DMS79 (cell line): ENCODE measurements at regions not wholly inside any gene's neighbourhood (a gene's known extent, or its start where the extent isn't known, plus 50 kb on each side); places are given as distances from the start of the nearest gene placed in this dataset.

Source experiments
- DNase-seq: peaks from one replicate; lab custom pipeline; 2025; lab: John Stamatoyannopoulos, UW

DNA sequence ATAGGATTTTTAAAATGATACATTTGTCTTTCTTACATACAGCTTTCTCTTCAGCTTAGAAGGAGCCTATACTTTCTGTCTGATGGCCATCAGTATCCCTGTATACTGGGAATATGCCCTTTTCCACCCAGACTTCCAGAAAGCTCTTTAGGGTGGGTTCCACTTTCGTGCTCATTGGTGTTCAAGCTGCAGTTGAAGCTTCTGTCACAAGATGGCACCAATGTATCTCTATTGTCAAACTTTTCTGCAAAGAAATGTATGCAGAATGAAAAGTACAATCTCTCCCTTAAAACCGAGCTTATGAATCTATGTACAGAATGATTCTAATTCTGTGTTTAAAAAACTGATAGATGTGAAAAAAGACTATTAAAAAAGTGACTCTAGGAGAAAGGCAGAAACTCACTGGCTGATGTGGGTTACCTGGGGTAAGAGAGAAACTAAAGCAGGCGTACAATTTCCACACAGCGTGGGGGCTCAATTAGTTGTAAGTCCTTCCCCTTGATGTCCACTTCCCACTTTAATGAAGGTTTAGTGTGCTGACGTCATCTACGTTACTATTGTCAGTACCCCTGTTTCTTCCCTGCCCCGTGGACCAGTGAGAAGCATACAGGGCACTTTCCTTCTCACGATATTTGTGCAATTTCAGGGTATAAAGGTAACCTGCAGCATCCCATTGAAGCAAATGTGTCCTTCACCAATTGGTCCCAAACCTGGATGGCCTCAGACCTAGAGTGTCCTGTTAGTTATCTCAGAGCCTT, 57.3 kb upstream of the TCEAL2 start:
- no peak for DNase-seq

DNA sequence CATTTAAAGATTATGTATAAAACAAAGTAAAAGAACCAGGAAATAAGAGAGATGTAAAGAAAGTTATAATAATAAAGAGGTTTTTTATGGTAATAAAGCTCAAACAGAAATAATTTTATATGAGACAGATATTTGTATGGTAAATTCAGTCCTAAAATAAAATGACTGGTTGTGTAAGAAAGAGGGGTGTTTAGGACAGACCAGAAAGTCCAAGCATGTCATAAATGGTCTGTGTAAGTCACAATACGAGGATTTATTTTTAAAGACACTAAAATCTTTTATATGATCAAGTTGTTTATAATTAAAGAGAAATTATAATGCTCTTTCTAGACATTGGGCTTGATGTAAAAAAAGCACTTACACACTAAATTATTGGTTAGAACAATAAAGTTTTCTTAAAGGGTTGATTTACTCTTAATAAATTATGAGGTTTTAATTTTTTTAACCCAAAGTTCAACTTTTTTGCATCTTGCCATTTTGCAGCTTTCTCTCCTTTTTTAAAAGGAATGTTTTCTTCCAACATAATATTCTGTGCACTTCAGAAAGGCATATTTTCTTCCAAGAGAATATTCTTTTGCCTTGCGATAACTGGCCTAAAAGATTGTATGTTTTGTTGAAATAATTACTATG, 61.9 kb upstream of the TCEAL2 start:
- DNase-seq: no peak

DNA sequence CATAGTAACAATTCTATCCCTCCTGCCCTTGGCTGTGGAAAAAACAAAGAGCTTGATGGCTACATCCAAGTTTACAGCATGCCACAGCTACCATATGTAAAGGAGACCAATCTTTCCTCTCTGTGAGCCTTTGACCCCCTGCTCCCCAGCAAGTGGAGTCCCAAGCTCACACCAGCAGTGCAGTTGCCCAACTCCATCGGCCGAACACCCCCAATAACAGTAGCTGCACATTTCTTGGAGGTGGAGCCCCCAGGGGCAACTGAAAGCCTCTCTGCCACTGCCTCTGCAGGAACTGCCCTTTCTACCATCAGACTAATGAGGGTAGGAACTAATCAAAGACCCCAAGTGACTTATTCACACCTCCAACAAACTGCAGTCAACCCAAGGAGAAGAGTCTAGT, 81.0 kb upstream of the TCEAL2 start:
- no peak for DNase-seq

DNA sequence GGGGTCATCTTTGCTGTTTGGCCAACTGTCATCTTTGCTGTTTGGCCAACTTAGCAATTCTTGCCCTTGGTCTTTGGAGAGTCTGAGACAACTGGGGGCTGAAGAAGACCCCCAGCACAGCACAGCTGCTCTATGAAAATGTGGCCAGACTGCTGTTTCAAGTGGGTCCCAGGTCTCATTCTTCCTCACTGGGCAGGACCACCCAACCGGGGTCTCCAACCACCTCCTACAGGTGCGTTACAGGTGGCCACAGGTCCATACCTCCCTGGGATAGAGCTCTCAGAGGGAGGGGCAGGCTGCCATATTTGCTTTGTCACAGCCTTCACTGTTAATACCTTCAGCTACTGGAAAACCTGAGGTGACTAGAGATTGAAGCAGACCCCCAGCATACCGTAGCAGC, 82.1 kb upstream of the TCEAL2 start:
- DNase-seq: no peak

DNA sequence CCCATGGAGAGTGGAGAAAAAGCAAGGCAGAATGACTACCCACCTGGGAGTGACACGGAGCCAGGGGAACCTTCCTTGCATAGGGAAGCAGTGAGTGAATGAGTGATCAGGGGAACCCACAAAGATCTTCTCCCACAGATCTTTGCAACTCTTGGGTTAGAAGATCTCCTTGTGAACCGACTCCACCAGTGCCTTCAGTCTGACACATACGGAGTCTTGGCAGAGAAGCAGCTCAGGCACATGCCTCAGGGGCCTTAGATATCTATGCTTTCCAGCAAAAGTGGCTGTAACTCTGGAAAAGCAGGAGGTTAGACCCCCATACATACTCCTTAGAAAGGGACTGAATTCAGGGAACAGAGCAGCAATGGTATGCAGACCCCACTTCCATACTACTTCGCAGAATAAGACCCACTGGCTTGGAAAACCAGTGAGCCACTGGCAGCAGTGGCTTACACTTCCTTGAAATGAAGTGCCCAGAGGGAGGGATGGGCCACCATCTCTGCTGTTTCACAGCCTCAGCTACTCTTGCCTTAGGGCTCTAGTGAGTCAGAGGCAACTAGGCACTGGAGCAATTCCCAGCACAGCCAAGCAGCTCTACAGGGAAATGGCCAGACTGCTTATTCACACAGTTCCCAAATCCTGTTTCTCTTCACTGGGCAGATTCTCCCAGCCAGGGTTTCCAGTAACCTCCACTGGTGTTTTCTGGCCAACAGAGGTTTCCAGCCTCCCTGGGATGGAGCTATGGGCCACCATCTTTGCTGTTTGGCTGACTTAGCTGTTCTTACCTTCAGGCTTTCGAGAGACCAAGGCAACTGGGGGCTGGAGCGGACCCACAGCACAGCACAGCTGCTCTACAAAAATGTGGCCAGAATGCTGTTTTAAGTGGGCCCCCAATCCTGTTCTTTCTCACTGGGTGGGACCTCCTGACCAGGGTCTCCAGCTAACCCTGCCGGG, 82.8 kb upstream of the TCEAL2 start:
- no peak for DNase-seq

DNA sequence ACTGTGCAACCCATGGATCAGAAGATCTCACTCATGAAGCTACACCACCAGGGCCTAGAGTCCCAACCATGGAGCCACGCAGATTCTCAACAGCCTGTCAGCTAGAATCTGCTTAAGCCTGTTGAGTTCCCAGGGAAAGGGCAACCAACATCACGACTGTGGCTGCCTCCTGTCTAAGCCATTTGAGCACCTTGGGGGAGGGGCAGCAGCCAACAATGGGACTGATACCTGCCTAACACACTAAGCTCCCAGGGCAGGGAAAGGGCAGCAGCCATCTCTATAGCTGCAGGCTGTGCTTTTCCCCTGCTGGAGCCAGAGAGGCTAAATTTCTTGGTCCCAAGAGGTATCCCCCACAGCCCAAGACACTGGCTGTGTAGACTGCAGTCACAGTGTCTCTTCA, 96.5 kb upstream of the TCEAL2 start:
- DNase-seq: no peak

DNA sequence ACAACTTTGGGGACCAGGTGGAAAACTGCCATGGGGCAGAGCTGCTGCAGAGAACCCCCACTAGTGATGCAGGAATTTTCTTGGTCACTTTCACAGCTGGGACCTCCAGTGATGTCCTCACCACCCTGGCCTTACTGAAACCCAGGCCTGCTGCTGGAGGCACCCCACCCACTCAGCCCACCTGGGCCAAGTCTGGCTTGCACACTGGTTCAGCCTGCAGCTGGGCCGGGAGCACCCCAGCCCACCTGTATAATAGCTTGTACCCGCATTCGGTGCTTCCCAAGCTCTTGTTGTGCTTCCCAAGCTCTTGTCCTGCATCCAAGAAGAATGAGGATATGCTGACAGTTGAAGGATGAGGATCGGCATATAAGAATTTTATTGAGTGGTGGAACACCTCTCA, 86.4 kb upstream of the ZMAT1 start:
- DNase-seq: no peak

DNA sequence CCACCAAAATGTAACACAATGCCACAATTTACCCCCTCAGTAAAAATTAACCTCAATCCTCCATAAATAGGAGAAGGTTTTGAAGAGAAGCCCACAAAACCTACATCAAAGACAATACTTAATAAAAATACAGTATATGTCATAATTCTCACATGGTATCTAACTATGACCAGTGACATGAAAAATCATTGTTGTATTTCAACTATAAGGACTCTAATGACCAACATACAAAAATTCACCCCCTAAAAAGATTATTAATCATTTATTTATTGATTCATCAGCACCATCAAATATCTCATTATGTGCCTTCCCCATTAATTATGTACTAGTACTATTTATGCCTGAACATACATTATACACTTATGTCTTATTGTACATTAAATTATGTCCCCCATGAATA, 77.1 kb upstream of the ZMAT1 start:
- DNase-seq: no peak

DNA sequence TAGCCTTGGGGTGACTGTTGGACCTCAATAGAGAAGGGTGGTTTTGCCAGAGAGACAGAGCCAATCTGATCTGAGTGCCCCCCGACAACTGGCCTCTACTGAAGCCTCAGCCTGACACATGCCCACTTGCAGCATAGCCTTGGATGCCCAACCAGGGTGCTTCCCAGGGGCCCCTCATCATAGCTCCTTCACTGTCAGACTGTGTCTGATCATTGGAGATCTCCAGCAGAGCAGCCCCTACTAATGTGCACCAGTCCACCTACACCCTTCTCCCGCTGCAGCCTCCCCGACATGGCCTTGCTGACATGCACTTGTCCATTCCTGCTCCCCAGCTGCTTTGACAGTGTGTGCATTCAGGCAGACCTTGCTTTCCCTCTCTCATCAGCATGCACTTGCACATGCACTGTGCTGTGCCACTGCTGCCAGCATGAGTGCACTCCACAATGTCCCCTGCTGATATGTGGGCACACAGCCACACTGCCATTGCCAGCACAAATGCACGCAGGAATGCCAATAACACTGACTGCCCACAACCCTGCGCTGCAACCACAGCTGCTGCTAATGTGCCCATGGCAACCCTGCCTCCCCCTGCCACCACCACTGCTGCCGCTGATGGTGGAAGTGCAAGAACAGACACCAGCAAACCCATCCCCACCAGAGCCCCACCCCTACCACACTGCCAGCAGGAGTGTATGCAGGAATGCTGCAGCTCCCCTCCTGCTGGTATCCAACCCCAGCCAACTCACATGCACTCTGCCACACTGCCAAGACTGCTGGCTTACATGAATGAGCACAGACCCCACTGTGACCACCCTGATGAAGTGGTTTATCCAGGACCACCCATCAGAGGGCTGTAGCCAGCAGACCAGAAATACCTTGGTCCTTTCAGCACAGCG, 68.1 kb upstream of the ZMAT1 start:
- peak; percentile 40 for DNase-seq

DNA sequence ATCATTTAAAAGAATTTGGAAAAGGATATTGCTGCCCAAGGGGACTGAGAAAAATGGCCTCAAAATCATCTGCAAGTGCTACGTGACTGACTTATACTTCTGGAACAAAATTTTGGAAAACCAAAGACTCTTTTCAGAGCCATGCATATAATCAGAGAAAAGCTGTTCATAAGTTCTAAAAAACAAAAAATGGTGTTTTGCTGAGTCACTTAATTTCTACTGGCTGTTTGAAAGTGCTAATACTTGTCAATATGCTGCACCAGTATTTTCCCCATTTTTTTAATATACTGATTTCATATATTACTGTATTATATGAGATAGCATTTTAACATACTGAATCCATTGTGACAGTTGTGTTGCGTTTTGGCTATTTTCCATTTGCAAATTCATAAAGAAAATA, 61.5 kb upstream of the ZMAT1 start:
- DNase-seq: no peak

DNA sequence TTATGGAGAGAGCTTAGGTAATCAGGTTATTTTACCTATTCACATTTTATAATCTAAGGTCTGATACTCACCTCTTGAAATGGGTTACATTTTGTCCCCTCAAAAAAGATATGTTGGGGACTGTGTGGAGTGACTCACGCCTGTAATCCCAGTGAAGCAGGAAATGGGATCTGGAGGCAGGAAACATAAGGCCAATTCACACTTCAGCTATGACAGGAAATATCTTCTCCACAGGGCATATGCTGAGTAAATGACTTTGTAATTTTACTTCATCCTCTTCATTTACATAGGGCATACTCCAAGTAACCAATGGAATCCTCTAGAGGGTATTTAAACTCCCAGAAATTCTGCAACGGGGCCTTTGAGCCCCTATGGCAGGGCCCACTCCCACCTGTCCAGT, 54.8 kb upstream of the ZMAT1 start:
- no peak for DNase-seq
